Gastroesophageal sphincter (tissue), 4 donors: ENCODE measurements at regions not wholly inside any gene's neighbourhood (a gene's known extent, or its start where the extent isn't known, plus 50 kb on each side); places are given as distances from the start of the nearest gene placed in this dataset.

Source experiments
- ATAC-seq: fragments of 150-250 bp; one replicate; pipeline ENCODE4 v1.9.1; 2016; ENCODE audit warnings: mild to moderate bottlenecking, moderate library complexity
- H3K27ac ChIP-seq, 4 donors: fragments of 200-600 bp; sonication (generic) in 3 of 4; 1 replicate in 3 of 4; 2 replicates in 1 of 4; pipeline ENCODE4 v1.5.1; 2016 to 2019
- H3K27me3 ChIP-seq: fragments of 200-600 bp; sonication (generic); one replicate; pipeline ENCODE4 v1.5.1; 2019
- H3K36me3 ChIP-seq, 2 donors: fragments of 200-600 bp; sonication (generic); one replicate each; pipeline ENCODE4 v1.5.1; 2019; ENCODE audit warnings: control low read depth in 1 of 2
- H3K4me1 ChIP-seq, 3 donors: fragments of 200-600 bp; sonication (generic); 1 replicate in 2 of 3; 2 replicates in 1 of 3; pipeline ENCODE4 v1.5.1; 2016 to 2019; ENCODE audit warnings: control low read depth in 2 of 3
- H3K4me3 ChIP-seq, 2 donors: fragments of 200-600 bp; sonication (generic); one replicate each; pipeline ENCODE4 v1.5.1; 2019; ENCODE audit warnings: mild to moderate bottlenecking in 1 of 2, moderate library complexity in 1 of 2
- H3K9me3 ChIP-seq, 3 donors: fragments of 200-600 bp; sonication (generic); one replicate each; pipeline ENCODE4 v1.5.1; 2017 to 2019; ENCODE audit warnings: control low read depth in 2 of 3
- CTCF ChIP-seq, 4 experiments: fragments of 200-600 bp in 2 of 4; fragments of 450-650 bp in 2 of 4; sonication (generic) in 1 of 4; IDR thresholded peaks; one replicate each; pipeline ENCODE4 v1.5.1; 2017 to 2019; ENCODE audit warnings: antibody characterized with exemption in 4 of 4, mild to moderate bottlenecking in 2 of 4, moderate library complexity in 2 of 4
- EP300 ChIP-seq: sonication (generic); formaldehyde crosslinking; IDR thresholded peaks from one replicate; pipeline ENCODE4 v1.6.1; 2017; ENCODE audit warnings: antibody characterized with exemption, mild to moderate bottlenecking
- POLR2A ChIP-seq, 2 donors: fragments of 450-650 bp; IDR thresholded peaks; one replicate each; pipeline ENCODE4 v1.6.1; 2017; ENCODE audit warnings: antibody characterized with exemption in 2 of 2, mild to moderate bottlenecking in 2 of 2, moderate library complexity in 1 of 2
- POLR2AphosphoS5 ChIP-seq: sonication (generic); formaldehyde crosslinking; IDR thresholded peaks from one replicate; pipeline ENCODE4 v1.6.1; 2017; ENCODE audit warnings: antibody characterized with exemption
- WGBS, 2 donors: methylation state at CpG; one replicate each; pipeline ENCODE4 v1.1.5; 2018; ENCODE audit warnings: low coverage in 1 of 2; 5-methylcytosine and 5-hydroxymethylcytosine counted together

DNA sequence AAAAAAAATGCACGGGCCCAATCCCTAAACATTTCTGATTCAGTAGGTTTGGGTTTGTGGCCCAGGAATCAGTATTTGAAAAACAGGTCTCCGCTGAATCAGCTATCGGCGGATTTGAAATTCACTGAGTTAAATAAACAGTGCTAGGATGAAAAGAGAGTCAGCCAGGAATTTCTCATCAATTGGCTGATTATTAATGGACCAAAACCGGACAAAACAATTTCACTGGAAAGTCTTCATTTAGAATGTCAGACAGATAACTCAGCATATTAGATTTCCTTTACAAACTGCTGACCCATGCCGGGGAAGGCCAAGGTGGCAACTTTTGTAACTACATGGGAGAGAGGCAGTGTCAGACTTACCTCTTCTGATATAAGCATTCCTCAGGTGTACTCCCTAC, 99.4 kb upstream of the LSM6 start:
- H3K36me3 ChIP-seq, result no peaks in the 10 kb centered on the region
- ATAC-seq, result no peak
- WGBS, 2 donors, result 70 to 78% methylated on average over 6 of the region's 6 CpGs
- no peaks in the 10 kb centered on the region for H3K4me1 ChIP-seq
- no peak overlapping the region for H3K27ac ChIP-seq
- no peaks in the 10 kb centered on the region for H3K27me3 ChIP-seq
- H3K9me3 ChIP-seq, result no peaks in the 10 kb centered on the region
- no peak for TF ChIP-seq EP300
- TF ChIP-seq POLR2AphosphoS5, result no peak
- no peak for TF ChIP-seq CTCF (IDR thresholded peaks at IDR 0.05)
- TF ChIP-seq POLR2A (IDR thresholded peaks at IDR 0.05), result no peak
- no peak overlapping the region for H3K4me3 ChIP-seq

DNA sequence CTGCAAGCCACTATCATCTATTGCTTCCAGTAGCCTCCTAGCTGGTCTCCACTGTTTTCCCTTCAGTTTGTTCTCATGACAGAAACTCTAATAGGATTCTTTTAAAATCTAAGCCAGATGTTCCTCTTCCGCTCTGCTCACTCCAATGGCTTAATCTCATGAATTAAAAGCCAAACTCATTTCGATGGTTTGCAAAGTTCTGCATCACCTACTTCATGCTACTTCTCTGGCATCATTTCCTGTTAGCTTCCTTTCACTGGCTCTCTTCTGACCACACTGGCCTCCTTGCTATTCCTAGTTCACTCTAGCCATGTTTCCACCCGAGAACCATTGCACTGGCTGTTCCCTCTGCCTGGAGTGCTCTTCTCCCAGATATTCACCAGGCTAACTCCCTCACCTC, 102.0 kb upstream of the LSM6 start:
- Histone ChIP-seq H3K4me1 (no peaks in the 10 kb centered on the region), H3K27me3 (no peaks in the 10 kb centered on the region), H3K36me3 (no peaks in the 10 kb centered on the region), H3K4me3 (no peak overlapping the region), H3K27ac (no peak overlapping the region), H3K9me3 (no peaks in the 10 kb centered on the region)
- ATAC-seq, result no peak
- 50 to 92% methylated on average over 3 of the region's 3 CpGs for WGBS, 2 donors
- no peak for TF ChIP-seq POLR2AphosphoS5

- no peak for ATAC-seq
- Histone ChIP-seq H3K27me3 (no peaks in the 10 kb centered on the region), H3K27ac (no peak overlapping the region), H3K9me3 (no peaks in the 10 kb centered on the region), H3K4me3 (no peak overlapping the region), H3K4me1 (no peaks in the 10 kb centered on the region), H3K36me3 (no peaks in the 10 kb centered on the region)
- WGBS, 2 donors, result 50 to 67% methylated on average over 1 of the region's 1 CpG
- TF ChIP-seq POLR2A (IDR thresholded peaks at IDR 0.05) (no peak), EP300 (no peak), POLR2AphosphoS5 (no peak), CTCF (IDR thresholded peaks at IDR 0.05) (no peak)
Observed at GRCh38 chr4:146072376-146072775, 103.1 kb upstream of the LSM6 start.

DNA sequence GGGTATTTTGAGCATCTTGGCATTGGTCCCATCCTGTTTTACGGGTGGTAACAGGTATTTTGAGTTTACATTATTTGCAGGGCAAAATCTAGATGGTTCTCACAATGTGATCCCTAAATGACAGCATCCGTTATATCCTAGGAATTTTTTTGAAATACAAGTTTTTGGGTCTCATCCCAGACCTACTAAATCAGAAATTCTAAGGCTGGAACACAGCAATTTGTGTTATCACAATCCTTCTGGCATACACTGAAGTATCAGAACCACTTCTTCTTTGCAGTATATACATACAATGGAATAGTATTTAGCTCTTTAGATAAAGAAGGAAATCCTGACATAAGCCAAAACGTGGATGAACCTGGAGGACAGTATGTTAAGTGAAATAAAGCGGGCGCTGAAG, 104.1 kb upstream of the LSM6 start:
- no peak overlapping the region for H3K27ac ChIP-seq
- H3K9me3 ChIP-seq, result no peaks in the 10 kb centered on the region
- H3K36me3 ChIP-seq, result no peaks in the 10 kb centered on the region
- TF ChIP-seq POLR2AphosphoS5 (no peak), CTCF (IDR thresholded peaks at IDR 0.05) (no peak), EP300 (no peak), POLR2A (IDR thresholded peaks at IDR 0.05) (no peak)
- H3K4me3 ChIP-seq, result no peak overlapping the region
- no peaks in the 10 kb centered on the region for H3K4me1 ChIP-seq
- H3K27me3 ChIP-seq, result no peaks in the 10 kb centered on the region
- WGBS, 2 donors, result 56 to 63% methylated on average over 5 of the region's 5 CpGs
- ATAC-seq, result no peak

DNA sequence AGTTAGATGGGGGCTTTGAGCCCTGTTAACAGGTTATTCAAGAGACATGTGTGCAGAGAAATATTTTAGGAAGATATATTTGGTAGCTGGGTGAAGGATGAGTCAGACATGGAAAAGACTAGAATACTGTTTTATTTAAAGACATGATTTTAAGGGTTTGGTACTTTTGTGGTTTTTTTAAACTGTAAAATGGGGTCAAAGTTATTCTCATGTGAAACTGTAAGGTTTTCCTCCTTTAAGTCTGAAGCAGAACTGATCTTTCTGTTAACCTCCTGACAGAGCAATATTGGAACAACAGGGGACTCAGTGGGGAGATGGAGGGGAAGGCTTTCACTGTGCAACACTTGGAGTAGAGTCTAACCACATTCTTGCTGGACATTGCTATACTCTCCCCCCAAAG, 112.4 kb upstream of the LSM6 start:
- ATAC-seq, result no peak
- Histone ChIP-seq H3K27me3 (no peaks in the 10 kb centered on the region), H3K4me3 (no peak overlapping the region), H3K36me3 (no peaks in the 10 kb centered on the region), H3K9me3 (no peaks in the 10 kb centered on the region), H3K27ac (no peak overlapping the region), H3K4me1 (no peaks in the 10 kb centered on the region)
- TF ChIP-seq POLR2AphosphoS5 (no peak), CTCF (IDR thresholded peaks at IDR 0.05) (no peak), POLR2A (IDR thresholded peaks at IDR 0.05) (no peak), EP300 (no peak)

DNA sequence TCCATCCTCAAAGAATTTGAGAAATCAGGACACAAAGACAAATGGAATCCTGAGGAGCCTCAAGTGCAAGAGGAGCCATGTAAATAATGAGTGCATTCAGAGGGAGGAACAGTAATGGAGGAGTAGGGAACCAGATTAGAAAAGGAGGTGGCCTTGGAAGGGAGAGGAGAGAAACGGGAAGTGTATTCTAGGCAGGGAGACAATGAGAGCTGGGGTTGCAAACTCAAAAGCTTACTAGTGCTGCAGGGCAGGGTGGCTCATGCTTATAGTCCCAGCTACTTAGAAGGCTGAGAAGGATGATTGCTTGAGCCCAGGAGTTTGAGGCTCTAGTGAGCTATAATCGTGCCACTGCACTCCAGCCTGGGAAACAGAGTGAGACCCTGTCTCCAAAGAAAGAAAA, 113.2 kb upstream of the LSM6 start:
- H3K27me3 ChIP-seq, result peaks cover 6% of the 10 kb centered on the region
- TF ChIP-seq POLR2A (IDR thresholded peaks at IDR 0.05) (no peak), CTCF (IDR thresholded peaks at IDR 0.05) (no peak), EP300 (no peak), POLR2AphosphoS5 (no peak)
- H3K4me1 ChIP-seq, result no peaks in the 10 kb centered on the region
- ATAC-seq, result no peak
- 69 to 79% methylated on average over 1 to 2 of the region's 2 CpGs for WGBS, 2 donors
- H3K27ac ChIP-seq, result no peak overlapping the region
- H3K4me3 ChIP-seq, result no peak overlapping the region
- no peaks in the 10 kb centered on the region for H3K36me3 ChIP-seq
- H3K9me3 ChIP-seq, result no peaks in the 10 kb centered on the region
